GM12878 (cell line): ENCODE measurements at regions not wholly inside any gene's neighbourhood (a gene's known extent, or its start where the extent isn't known, plus 50 kb on each side); places are given as distances from the start of the nearest gene placed in this dataset.

Source experiments
- ATAC-seq: fragments of 200-7000 bp; cut with Tn5 transposase; 3 replicates; pipeline ENCODE4 v1.9.1; 2020; ENCODE audit warnings: mild to moderate bottlenecking, moderate library complexity
- BruUV-seq: library from RNA; stranded (reverse); fragments of 400-500 nt; replicated peaks from 2 replicates; lab custom pipeline; 2021; lab: Mats Ljungman, UMichigan
- CTCF ChIA-PET: fragments of 300-600 bp; sonication (Branson Sonifier 250); formaldehyde crosslinking; extraction: SDS; loops from one replicate; lab custom pipeline; 2021; ENCODE audit warnings: inconsistent platforms; lab: Yijun Ruan, JAX
- POLR2A ChIA-PET: fragments of 350-600 bp; formaldehyde crosslinking; extraction: SDS; loops from one replicate; lab custom pipeline; 2021; ENCODE audit warnings: inconsistent platforms; lab: Charles Lee
- RAD21 ChIA-PET: fragments of 300-600 bp; sonication (Branson Sonifier 250); formaldehyde crosslinking; loops from one replicate; lab custom pipeline; 2023; ENCODE audit warnings: antibody characterized with exemption; ENCODE audit not compliant: unreplicated experiment; lab: Charles Lee
- SMC1A ChIA-PET: fragments of 300-600 bp; sonication (Branson Sonifier 250); formaldehyde crosslinking; loops from one replicate; lab custom pipeline; 2023; ENCODE audit not compliant: unreplicated experiment, uncharacterized antibody; lab: Charles Lee
- DNase-seq: peaks from one replicate; pipeline ENCODE4 v3.0.0-alpha.2; 2011; ENCODE audit warnings: low read depth, low spot score
- FAIRE-seq: peaks from 3 replicates; lab custom pipeline; 2011; peaks lifted over from hg19 to GRCh38; lab: Jason Lieb, UNC
- H2AFZ ChIP-seq: 2 replicates; pipeline ENCODE4 v1.6.0; 2011; ENCODE audit warnings: low read depth, low read length, control low read depth; ENCODE audit not compliant: control insufficient read depth
- H3K27ac ChIP-seq: 2 replicates; pipeline ENCODE4 v1.5.1; 2011; ENCODE audit warnings: control low read depth; ENCODE audit not compliant: control insufficient read depth, insufficient read depth
- H3K27me3 ChIP-seq, 2 experiments: replicated peaks in 1 of 2; 2 replicates each; pipeline versions ENCODE4 v1.6.0 to v1.6.1; 2011; ENCODE audit warnings: low read length in 1 of 2; ENCODE audit not compliant: control insufficient read depth in 2 of 2, insufficient read depth in 2 of 2
- H3K36me3 ChIP-seq, 2 experiments: 2 replicates each; pipeline ENCODE4 v1.5.1; 2011; ENCODE audit warnings: low read length in 1 of 2; ENCODE audit not compliant: control insufficient read depth in 2 of 2, insufficient read depth in 2 of 2
- H3K4me1 ChIP-seq: 2 replicates; pipeline ENCODE4 v1.6.1; 2011; ENCODE audit warnings: mild to moderate bottlenecking, low read length, moderate library complexity, mixed read lengths; ENCODE audit not compliant: control insufficient read depth, insufficient read depth
- H3K4me2 ChIP-seq: 2 replicates; pipeline ENCODE4 v1.6.0; 2011; ENCODE audit warnings: control low read depth; ENCODE audit not compliant: control insufficient read depth, insufficient read depth
- H3K4me3 ChIP-seq: fragments of 200-600 bp; sonication (generic); 2 replicates; pipeline ENCODE4 v1.5.1; 2016
- H3K79me2 ChIP-seq: 2 replicates; pipeline ENCODE4 v1.6.0; 2011; ENCODE audit warnings: low read length; ENCODE audit not compliant: control insufficient read depth, insufficient read depth
- H3K9ac ChIP-seq: 2 replicates; pipeline ENCODE4 v1.8.0; 2011; ENCODE audit warnings: low read length, control low read depth, mixed read lengths; ENCODE audit not compliant: control insufficient read depth, insufficient read depth
- H3K9me3 ChIP-seq: replicated peaks from 3 replicates; pipeline ENCODE4 v1.5.1; 2011; ENCODE audit warnings: mild to moderate bottlenecking, low read length; ENCODE audit not compliant: control insufficient read depth, insufficient read depth
- H4K20me1 ChIP-seq: 2 replicates; pipeline ENCODE4 v1.6.0; 2011; ENCODE audit not compliant: control insufficient read depth, insufficient read depth
- BHLHE40 ChIP-seq, 2 experiments: fragments of 450-650 bp in 1 of 2; IDR thresholded peaks; 2 replicates each; pipeline ENCODE4 v1.6.1; 2011 to 2017; ENCODE audit warnings: low read depth in 2 of 2, borderline replicate concordance in 1 of 2, improper control_type of control experiment in 1 of 2, low read length in 1 of 2, mild to moderate bottlenecking in 1 of 2
- BRCA1 ChIP-seq: IDR thresholded peaks from 2 replicates; pipeline ENCODE4 v1.6.1; 2011; ENCODE audit warnings: low read depth, low read length, improper control_type of control experiment
- MTA2 ChIP-seq: fragments of 450-650 bp; IDR thresholded peaks from 2 replicates; pipeline ENCODE4 v1.6.1; 2016; ENCODE audit warnings: low read depth, mild to moderate bottlenecking, moderate library complexity
- ZNF687 ChIP-seq: fragments of 450-650 bp; IDR thresholded peaks from 2 replicates; pipeline ENCODE4 v1.6.1; 2017; ENCODE audit warnings: mild to moderate bottlenecking, moderate library complexity
- WGBS: methylation state at CpG from one replicate; pipeline ENCODE4 v1.1.6; 2016; ENCODE audit warnings: low lambda C conversion rate; ENCODE audit not compliant: insufficient replicate concordance, insufficient coverage; ENCODE audit errors: missing lambda C conversion rate; 5-methylcytosine and 5-hydroxymethylcytosine counted together
- in situ Hi-C: fragments of 300-500 bp; cut with MboI; formaldehyde crosslinking; loops from 9 replicates; pipeline ENCODE4 v1.14.3; 2018; ENCODE audit warnings: mixed read lengths
- intact Hi-C: fragments of 100-400 bp; cut with micrococcal nuclease; formaldehyde crosslinking; loops from one replicate; pipeline ENCODE4 v1.14.2; 2022; ENCODE audit not compliant: unreplicated experiment
- TF ChIP-seq, protein P1 (sequence below): fragments of 450-650 bp; formaldehyde crosslinking; IDR thresholded peaks from 2 replicates; pipeline ENCODE4 v1.4.0; 2022; ENCODE audit warnings: mild to moderate bottlenecking, moderate library complexity

DNA sequence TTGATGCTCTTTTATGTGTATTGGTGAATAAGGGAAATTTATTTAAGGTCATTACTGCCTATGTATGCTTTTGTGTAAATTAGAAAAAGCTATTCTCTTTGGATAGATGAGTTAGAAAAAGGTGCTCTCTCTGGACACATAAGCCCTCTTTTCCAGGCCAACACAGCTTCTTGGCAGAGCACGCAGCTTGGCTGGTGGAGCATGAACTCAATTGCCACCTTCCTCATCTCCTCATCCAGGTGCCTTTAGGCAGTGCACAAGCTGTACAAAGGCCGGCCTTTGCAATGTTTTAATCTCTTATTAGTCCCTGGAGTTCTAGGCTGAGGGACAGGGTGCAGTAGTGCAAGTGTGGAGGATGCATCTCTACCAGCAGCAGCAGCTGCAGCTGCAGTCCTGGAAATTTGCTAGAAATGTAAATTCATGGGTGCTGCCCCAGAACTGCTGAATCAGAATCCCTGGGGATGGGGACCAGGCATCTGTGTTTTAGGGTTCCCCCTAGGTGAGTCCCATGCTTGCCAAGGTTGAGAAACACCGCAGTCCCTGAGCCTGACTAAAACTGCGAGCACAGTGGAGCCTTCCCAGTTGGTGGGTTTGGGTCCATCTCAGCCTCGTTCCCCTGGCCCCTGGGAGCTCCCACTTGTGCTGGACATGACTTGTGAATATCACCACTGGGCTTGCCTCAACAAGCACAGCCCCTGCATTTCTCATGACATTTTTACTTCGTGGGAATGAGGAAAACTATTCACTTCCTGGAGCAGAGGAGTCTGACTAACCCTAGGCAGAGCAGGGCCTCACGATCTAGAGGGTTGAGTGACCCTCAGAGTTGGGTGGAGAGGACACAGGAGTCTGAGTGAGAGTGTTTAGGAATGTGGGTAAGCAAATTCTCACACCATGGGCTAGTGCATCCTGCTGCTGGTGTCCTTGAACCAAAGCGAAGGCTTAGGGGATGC lies 272.3 kb downstream of the ZSWIM6 start:
- Histone ChIP-seq H3K4me1 (no peaks in the 10 kb centered on the region), H3K27ac (no peak overlapping the region), H2AFZ (no peak overlapping the region), H3K4me2 (no peak overlapping the region), H3K79me2 (no peaks in the 10 kb centered on the region), H3K9me3 (no peaks in the 10 kb centered on the region), H3K9ac (no peak overlapping the region), H3K27me3 (no peaks in the 10 kb centered on the region), H3K4me3 (no peak overlapping the region), H3K36me3 (no peaks in the 10 kb centered on the region), H4K20me1 (0 out of 2 replicates have a peak, but pooled peaks cover 3% of the 10 kb centered on the region)
- ATAC-seq: no peak
- ChIA-PET RAD21 (no interaction called here), CTCF (interaction anchor here (0.7 to 1.6 kb wide), 2 partner anchors 10 to 55 kb away, joined by 3 to 5 read pairs; no protein-coding TSS in a partner anchor), SMC1A (interaction anchor here (1.1 to 1.5 kb wide), 2 partner anchors 9 to 21 kb away, joined by 3 to 5 read pairs; no protein-coding TSS in a partner anchor), POLR2A (no interaction called here)
- 12% methylated on average over 8 of the region's 8 CpGs for WGBS
- in situ Hi-C loops (no loop called here), intact Hi-C loops (no loop called here)
- no peak for DNase-seq
- no TSS peak for BruUV-seq
- FAIRE-seq: no peak
- TF ChIP-seq ZNF687: no peak
- TF ChIP-seq BHLHE40 (IDR thresholded peaks at IDR 0.05; ENCODE audit: borderline replicate concordance in 1 of 2, low read depth in 2 of 2, low read length in 1 of 2): no peak
- TF ChIP-seq BRCA1: no peak
- no peak for TF ChIP-seq MTA2
- TF ChIP-seq, protein P1, sequence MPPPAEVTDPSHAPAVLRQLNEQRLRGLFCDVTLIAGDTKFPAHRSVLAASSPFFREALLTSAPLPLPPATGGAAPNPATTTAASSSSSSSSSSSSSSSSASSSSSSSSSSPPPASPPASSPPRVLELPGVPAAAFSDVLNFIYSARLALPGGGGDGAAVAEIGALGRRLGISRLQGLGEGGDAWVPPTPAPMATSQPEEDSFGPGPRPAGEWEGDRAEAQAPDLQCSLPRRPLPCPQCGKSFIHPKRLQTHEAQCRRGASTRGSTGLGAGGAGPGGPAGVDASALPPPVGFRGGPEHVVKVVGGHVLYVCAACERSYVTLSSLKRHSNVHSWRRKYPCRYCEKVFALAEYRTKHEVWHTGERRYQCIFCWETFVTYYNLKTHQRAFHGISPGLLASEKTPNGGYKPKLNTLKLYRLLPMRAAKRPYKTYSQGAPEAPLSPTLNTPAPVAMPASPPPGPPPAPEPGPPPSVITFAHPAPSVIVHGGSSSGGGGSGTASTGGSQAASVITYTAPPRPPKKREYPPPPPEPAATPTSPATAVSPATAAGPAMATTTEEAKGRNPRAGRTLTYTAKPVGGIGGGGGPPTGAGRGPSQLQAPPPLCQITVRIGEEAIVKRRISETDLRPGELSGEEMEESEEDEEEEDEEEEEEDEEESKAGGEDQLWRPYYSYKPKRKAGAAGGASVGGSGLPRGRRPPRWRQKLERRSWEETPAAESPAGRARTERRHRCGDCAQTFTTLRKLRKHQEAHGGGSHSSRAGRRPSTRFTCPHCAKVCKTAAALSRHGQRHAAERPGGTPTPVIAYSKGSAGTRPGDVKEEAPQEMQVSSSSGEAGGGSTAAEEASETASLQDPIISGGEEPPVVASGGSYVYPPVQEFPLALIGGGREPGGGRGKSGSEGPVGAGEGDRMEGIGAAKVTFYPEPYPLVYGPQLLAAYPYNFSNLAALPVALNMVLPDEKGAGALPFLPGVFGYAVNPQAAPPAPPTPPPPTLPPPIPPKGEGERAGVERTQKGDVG (CRISPR knock-in tag): no peak
